Karpas-422 (cell line): ENCODE measurements at regions not wholly inside any gene's neighbourhood (a gene's known extent, or its start where the extent isn't known, plus 50 kb on each side); places are given as distances from the start of the nearest gene placed in this dataset.

ENCODE experiments used
- DNase-seq: peaks from one replicate; pipeline ENCODE4 v3.0.0-alpha.2; 2015
- H2AFZ ChIP-seq: fragments of 200-600 bp; sonication (generic); 2 replicates; pipeline ENCODE4 v1.6.1; 2014; ENCODE audit warnings: antibody characterized with exemption, low read length, mixed read lengths
- H3K27ac ChIP-seq: fragments of 200-600 bp; sonication (generic); 2 replicates; pipeline ENCODE4 v1.5.1; 2014; ENCODE audit warnings: mild to moderate bottlenecking, low read length, moderate library complexity
- H3K27me3 ChIP-seq: fragments of 200-600 bp; sonication (generic); 2 replicates; pipeline ENCODE4 v1.6.1; 2014; ENCODE audit warnings: low read length, mixed read lengths
- H3K36me3 ChIP-seq: fragments of 200-600 bp; sonication (generic); 2 replicates; pipeline ENCODE4 v1.6.1; 2014; ENCODE audit warnings: low read length, mixed read lengths; ENCODE audit not compliant: insufficient read depth
- H3K4me1 ChIP-seq: fragments of 200-600 bp; sonication (generic); 2 replicates; pipeline ENCODE4 v1.6.1; 2014; ENCODE audit warnings: mild to moderate bottlenecking, low read length, mixed read lengths
- H3K4me2 ChIP-seq: fragments of 200-600 bp; sonication (generic); 2 replicates; pipeline ENCODE4 v1.6.1; 2014; ENCODE audit warnings: low read length, low read depth, mild to moderate bottlenecking; ENCODE audit not compliant: poor library complexity, severe bottlenecking
- H3K4me3 ChIP-seq: fragments of 200-600 bp; sonication (generic); 2 replicates; pipeline ENCODE4 v1.5.1; 2014; ENCODE audit warnings: mild to moderate bottlenecking, antibody characterized with exemption, low read length, mixed read lengths
- H3K79me2 ChIP-seq: fragments of 200-600 bp; sonication (generic); 2 replicates; pipeline ENCODE4 v1.6.1; 2014; ENCODE audit warnings: mild to moderate bottlenecking, low read length, mixed read lengths
- H3K9ac ChIP-seq: fragments of 200-600 bp; sonication (generic); 2 replicates; pipeline ENCODE4 v1.6.0; 2014; ENCODE audit warnings: low read length
- H3K9me2 ChIP-seq: fragments of 200-600 bp; sonication (generic), shearing (Covaris generic); replicated peaks from 2 replicates; pipeline ENCODE4 v1.6.0; 2014; ENCODE audit warnings: mild to moderate bottlenecking, low read length, moderate library complexity; ENCODE audit not compliant: insufficient read depth
- H3K9me3 ChIP-seq: fragments of 300-700, 200-600 bp; sonication (generic); 2 replicates; pipeline ENCODE4 v1.6.1; 2014; ENCODE audit warnings: low read length, mixed read lengths
- H4K20me1 ChIP-seq: fragments of 200-600 bp; sonication (generic); 2 replicates; pipeline ENCODE4 v1.6.1; 2014; ENCODE audit warnings: mild to moderate bottlenecking, antibody characterized with exemption, low read length, low read depth; ENCODE audit not compliant: insufficient read depth

DNA sequence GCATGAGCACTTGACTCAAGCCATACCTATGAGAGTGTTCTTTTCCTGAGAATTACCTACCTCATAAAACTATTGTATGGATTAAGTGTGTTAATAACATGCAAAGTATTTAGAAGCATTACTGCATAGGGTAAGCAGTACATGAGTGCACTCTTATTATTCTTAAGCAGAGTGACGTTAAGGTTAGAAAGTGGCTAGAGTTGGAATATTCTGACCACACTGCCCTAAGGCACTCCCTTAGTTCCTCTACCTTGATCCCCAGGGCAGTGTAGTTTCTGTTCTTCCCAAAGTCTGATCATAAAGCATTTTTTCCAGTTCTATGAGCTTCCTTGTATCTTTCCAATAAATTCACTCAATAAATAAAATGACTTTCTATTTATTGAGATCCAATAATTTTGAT is 189.2 kb downstream of the PCSK1 start:
- H3K36me3 ChIP-seq, result no peaks in the 10 kb centered on the region
- no peaks in the 10 kb centered on the region for H3K27me3 ChIP-seq
- DNase-seq, result no peak
- no peak overlapping the region for H3K27ac ChIP-seq
- no peaks in the 10 kb centered on the region for H3K9me2 ChIP-seq
- H3K4me1 ChIP-seq, result no peaks in the 10 kb centered on the region
- H3K4me2 ChIP-seq, result no peak overlapping the region
- H3K9ac ChIP-seq, result no peak overlapping the region
- no peaks in the 10 kb centered on the region for H3K79me2 ChIP-seq
- H3K4me3 ChIP-seq, result no peak overlapping the region
- no peaks in the 10 kb centered on the region for H4K20me1 ChIP-seq
- no peaks in the 10 kb centered on the region for H3K9me3 ChIP-seq
- H2AFZ ChIP-seq, result no peak overlapping the region

DNA sequence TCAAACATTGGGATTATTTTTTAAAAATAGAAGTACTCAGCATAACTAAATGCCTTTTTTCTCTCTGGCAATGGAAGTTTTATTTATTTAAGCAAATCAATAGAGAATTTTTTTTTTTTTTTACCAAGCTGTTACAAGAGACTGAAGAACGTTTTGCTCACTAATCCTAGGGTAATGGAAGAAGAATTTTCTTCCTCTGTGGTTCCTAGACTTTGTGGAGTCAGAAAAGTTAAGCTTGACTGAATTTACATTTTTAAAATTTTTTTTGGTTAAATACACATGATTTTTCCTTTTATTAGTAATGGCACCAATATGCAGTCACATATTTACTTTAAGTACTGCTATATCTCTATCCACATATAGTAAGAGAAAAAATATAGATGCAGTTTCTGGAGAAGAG is 189.8 kb downstream of the PCSK1 start:
- no peaks in the 10 kb centered on the region for H3K9me3 ChIP-seq
- no peak for DNase-seq
- H3K9ac ChIP-seq, result no peak overlapping the region

DNA sequence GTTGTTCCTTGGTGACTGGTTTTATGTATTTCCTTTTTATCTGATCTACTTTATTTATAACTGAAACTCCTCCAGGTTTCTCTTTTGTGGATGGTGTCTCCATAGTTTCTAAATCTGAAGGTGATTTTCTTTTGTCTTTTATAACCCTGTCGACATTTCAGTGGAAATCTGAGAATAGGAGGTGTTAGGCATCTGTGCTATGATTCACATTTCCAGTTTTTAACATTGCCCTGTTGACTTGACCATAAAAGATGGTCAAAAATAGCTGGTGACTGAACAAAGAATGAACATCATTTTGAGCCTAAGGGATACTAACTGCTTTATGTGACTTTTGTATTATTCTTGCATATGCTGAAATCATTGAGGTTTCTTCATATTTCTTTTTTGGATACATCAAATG is 190.5 kb downstream of the PCSK1 start:
- no peaks in the 10 kb centered on the region for H3K4me1 ChIP-seq
- no peaks in the 10 kb centered on the region for H3K79me2 ChIP-seq
- no peaks in the 10 kb centered on the region for H3K27me3 ChIP-seq
- no peaks in the 10 kb centered on the region for H3K9me3 ChIP-seq
- H3K27ac ChIP-seq, result no peak overlapping the region
- no peaks in the 10 kb centered on the region for H3K36me3 ChIP-seq
- no peaks in the 10 kb centered on the region for H4K20me1 ChIP-seq
- no peak overlapping the region for H2AFZ ChIP-seq
- H3K4me2 ChIP-seq, result no peak overlapping the region
- no peak overlapping the region for H3K9ac ChIP-seq
- H3K9me2 ChIP-seq, result no peaks in the 10 kb centered on the region
- DNase-seq, result no peak
- H3K4me3 ChIP-seq, result no peak overlapping the region

More for the DNA sequence above, 189.8 kb downstream of the PCSK1 start:
- Histone ChIP-seq H3K27ac (no peak overlapping the region), H3K79me2 (no peaks in the 10 kb centered on the region), H2AFZ (no peak overlapping the region), H3K4me2 (no peak overlapping the region), H3K4me1 (no peaks in the 10 kb centered on the region), H3K27me3 (no peaks in the 10 kb centered on the region), H4K20me1 (no peaks in the 10 kb centered on the region), H3K4me3 (no peak overlapping the region), H3K36me3 (no peaks in the 10 kb centered on the region), H3K9me2 (no peaks in the 10 kb centered on the region)

DNA sequence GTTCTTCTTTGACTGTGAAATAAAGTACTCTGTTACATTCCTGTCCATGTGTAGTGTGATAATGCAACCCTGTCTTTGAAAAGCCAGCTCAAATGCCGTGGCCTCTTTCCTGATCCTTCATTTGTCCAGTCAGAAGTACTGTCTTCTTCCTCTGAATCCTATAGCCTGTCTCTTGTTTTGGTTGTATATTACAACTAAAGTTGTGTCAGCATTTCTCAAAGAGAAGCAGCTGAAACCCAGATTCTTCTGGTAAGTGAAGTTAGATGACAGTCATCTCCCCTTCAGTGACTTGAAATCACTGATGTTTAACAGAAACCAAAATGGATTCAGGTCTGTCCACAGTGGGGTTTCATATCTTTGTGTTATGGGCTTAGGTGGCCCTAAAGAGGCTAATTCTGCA is 196.2 kb downstream of the PCSK1 start:
- Histone ChIP-seq H2AFZ (no peak overlapping the region), H4K20me1 (no peaks in the 10 kb centered on the region), H3K4me1 (no peaks in the 10 kb centered on the region), H3K9me3 (no peaks in the 10 kb centered on the region), H3K4me3 (no peak overlapping the region), H3K27me3 (no peaks in the 10 kb centered on the region), H3K9ac (no peak overlapping the region), H3K36me3 (no peaks in the 10 kb centered on the region), H3K79me2 (no peaks in the 10 kb centered on the region), H3K27ac (no peak overlapping the region), H3K9me2 (no peaks in the 10 kb centered on the region), H3K4me2 (no peak overlapping the region)
- DNase-seq, result no peak

DNA sequence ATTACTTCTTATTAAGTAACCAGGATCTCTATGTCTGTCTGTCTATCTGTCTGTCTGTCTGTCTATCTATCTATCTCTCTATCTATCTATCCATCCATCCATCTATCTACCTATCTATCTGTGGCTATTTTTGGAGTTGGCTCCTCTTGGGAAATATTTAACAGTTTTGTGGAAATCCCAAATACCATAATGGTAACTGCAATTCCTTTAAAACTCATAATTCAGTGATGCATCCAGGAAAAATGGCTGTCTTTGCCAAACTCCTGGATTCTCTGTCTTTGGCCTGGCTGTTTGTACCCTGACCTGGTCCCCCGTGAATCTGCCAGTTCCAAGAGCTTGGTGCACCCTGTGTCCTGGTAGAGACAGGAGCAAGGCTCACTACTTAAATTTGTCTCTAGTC is 197.0 kb downstream of the PCSK1 start:
- no peak overlapping the region for H3K9ac ChIP-seq
- H3K4me1 ChIP-seq, result no peaks in the 10 kb centered on the region
- no peaks in the 10 kb centered on the region for H3K36me3 ChIP-seq
- no peaks in the 10 kb centered on the region for H3K9me2 ChIP-seq
- no peak overlapping the region for H3K27ac ChIP-seq
- no peak for DNase-seq
- H3K9me3 ChIP-seq, result no peaks in the 10 kb centered on the region
- H3K4me3 ChIP-seq, result no peak overlapping the region
- H2AFZ ChIP-seq, result no peak overlapping the region
- no peaks in the 10 kb centered on the region for H3K79me2 ChIP-seq
- H4K20me1 ChIP-seq, result no peaks in the 10 kb centered on the region
- no peaks in the 10 kb centered on the region for H3K27me3 ChIP-seq
- no peak overlapping the region for H3K4me2 ChIP-seq

DNA sequence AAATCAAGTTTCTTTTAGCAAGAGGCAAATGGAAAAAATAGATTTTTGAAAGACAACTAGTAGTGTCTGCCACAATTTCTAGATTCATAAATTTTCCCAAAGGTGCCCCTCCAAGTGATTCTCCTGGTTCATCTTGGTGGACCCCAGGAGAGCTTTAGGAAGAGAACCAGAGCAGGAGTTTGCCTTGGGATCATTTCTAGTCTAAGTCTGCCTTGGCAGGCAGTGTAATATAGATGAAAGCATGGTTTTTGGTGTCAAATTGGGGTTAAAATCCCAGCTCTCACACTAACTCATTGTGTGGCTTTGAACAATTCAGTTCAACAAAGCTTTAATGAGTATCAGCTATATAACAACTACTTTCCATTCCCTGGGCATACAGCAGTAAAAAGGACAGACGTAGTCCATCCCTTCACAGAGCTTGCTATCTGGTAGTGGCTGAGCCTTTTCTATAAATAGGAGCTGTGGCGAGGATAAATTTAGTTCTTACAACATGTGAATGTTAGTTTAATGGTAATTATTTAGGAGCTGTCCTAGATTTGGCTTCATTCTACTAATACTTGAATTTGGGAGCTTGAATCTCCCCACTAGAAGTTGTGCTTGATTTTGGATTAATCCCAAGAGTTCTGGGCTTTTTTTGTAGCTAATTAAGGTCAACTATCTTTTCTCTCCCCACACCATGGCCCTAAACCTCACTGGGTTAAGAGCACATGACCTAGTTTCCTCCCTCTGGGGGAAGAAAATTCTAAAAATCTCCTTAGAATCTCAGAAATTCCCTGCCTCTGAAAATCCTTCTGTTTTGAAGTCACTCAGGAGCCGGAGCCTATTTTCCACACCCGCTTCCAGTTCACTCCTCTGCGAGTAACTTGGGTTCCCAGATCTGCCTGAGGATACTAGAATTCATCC is 197.8 kb downstream of the PCSK1 start:
- no peaks in the 10 kb centered on the region for H3K36me3 ChIP-seq
- no peak overlapping the region for H2AFZ ChIP-seq
- H3K27me3 ChIP-seq, result no peaks in the 10 kb centered on the region
- H3K9me3 ChIP-seq, result no peaks in the 10 kb centered on the region
- no peak overlapping the region for H3K27ac ChIP-seq
- H3K4me3 ChIP-seq, result no peak overlapping the region
- no peaks in the 10 kb centered on the region for H3K4me1 ChIP-seq
- H4K20me1 ChIP-seq, result no peaks in the 10 kb centered on the region
- H3K9me2 ChIP-seq, result no peaks in the 10 kb centered on the region
- DNase-seq, result no peak
- no peak overlapping the region for H3K4me2 ChIP-seq
- H3K79me2 ChIP-seq, result no peaks in the 10 kb centered on the region
- no peak overlapping the region for H3K9ac ChIP-seq

DNA sequence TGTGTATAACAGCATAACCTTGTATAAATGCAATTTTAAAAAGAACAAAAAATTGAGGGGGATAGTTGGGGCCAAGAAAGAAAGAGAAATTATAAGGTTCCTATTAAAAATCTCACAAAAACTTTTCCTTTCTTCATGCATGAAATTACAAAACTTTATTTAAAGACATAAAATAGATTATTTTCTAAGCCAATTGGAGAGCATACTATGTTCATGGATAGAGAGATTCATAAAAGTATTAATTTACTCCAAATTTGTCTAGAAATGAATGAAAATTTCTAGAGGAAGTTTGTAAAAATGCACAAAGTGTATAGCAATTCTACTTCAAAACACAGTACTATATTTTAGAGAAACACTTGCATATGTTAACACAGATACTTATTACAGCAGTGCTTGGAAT is 200.4 kb downstream of the PCSK1 start:
- no peak overlapping the region for H3K9ac ChIP-seq
- no peak overlapping the region for H2AFZ ChIP-seq
- no peaks in the 10 kb centered on the region for H3K9me3 ChIP-seq
- H3K4me2 ChIP-seq, result no peak overlapping the region
- DNase-seq, result no peak
- H3K36me3 ChIP-seq, result no peaks in the 10 kb centered on the region
- H3K4me1 ChIP-seq, result no peaks in the 10 kb centered on the region
- H4K20me1 ChIP-seq, result no peaks in the 10 kb centered on the region
- no peaks in the 10 kb centered on the region for H3K27me3 ChIP-seq
- H3K79me2 ChIP-seq, result no peaks in the 10 kb centered on the region
- no peaks in the 10 kb centered on the region for H3K9me2 ChIP-seq
- no peak overlapping the region for H3K4me3 ChIP-seq
- H3K27ac ChIP-seq, result no peak overlapping the region

DNA sequence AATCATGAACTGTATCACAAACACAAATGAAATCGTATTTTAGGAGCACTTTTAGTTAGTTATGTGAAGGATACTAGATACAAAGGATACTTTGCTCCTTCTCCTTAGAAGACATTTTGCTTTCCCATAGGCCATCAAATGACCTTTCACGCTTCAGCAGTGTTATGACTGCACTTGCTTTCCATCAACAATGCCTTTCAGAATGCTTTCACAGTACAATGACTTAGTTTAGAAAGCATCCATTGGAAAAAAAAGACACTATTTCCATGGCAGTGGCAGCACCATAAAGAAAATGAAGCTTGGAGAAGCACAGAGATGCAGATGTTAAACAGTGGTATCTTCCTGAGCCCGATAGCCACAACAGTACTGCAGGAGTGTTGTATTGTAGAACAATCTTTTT is 203.9 kb downstream of the PCSK1 start:
- no peak overlapping the region for H3K27ac ChIP-seq
- no peak overlapping the region for H3K4me2 ChIP-seq
- H3K79me2 ChIP-seq, result no peaks in the 10 kb centered on the region
- H3K27me3 ChIP-seq, result no peaks in the 10 kb centered on the region
- H3K36me3 ChIP-seq, result no peaks in the 10 kb centered on the region
- no peak overlapping the region for H3K4me3 ChIP-seq
- no peaks in the 10 kb centered on the region for H3K4me1 ChIP-seq
- no peak overlapping the region for H3K9ac ChIP-seq
- H3K9me2 ChIP-seq, result no peaks in the 10 kb centered on the region
- no peaks in the 10 kb centered on the region for H4K20me1 ChIP-seq
- DNase-seq, result no peak
- no peaks in the 10 kb centered on the region for H3K9me3 ChIP-seq
- H2AFZ ChIP-seq, result no peak overlapping the region
